ENCODE measurements at regions not wholly inside any gene's neighbourhood (a gene's known extent, or its start where the extent isn't known, plus 50 kb on each side); places are given as distances from the start of the nearest gene placed in this dataset.

GRCh38 chr7:18341756-18342155, 153.8 kb upstream of the HDAC9 start:
- no peaks in the 10 kb centered on the region for H3K4me1 ChIP-seq (ENCODE audit: insufficient read depth)
- H3K4me2 ChIP-seq (ENCODE audit: unreplicated experiment), result no peak overlapping the region
- no peaks in the 10 kb centered on the region for H4K20me1 ChIP-seq (ENCODE audit: insufficient read depth)
- no peaks in the 10 kb centered on the region for H3K36me3 ChIP-seq (ENCODE audit: low read depth)
- H3K79me2 ChIP-seq (ENCODE audit: insufficient read depth), result no peaks in the 10 kb centered on the region
- H3K27me3 ChIP-seq (replicated peaks; ENCODE audit: insufficient read depth), result no peaks in the 10 kb centered on the region
- 75 to 81% methylated on average over 2 of the region's 2 CpGs for WGBS, 2 experiments (ENCODE audit: low coverage in 1 of 2, low lambda C conversion rate in 2 of 2, missing lambda C conversion rate in 2 of 2)
- no peak for TF ChIP-seq EZH2 (IDR thresholded peaks at IDR 0.05; ENCODE audit: insufficient read depth, poor library complexity, severe bottlenecking)
- TF ChIP-seq EZH2phosphoT487 (IDR thresholded peaks at IDR 0.05; ENCODE audit: insufficient read depth, low read depth), result no peak
- in situ Hi-C loops (cut with MboI), result loop anchor here (25.0 kb wide), 1 partner anchor 579 kb away; no protein-coding TSS in a partner anchor
- no peak overlapping the region for H3K27ac ChIP-seq
- H2AFZ ChIP-seq, result no peak overlapping the region
- no peaks in the 10 kb centered on the region for H3F3A ChIP-seq (ENCODE audit: insufficient read depth)
- no peak overlapping the region for H3K9ac ChIP-seq
- no peak overlapping the region for H3K4me3 ChIP-seq
- H3K9me3 ChIP-seq (ENCODE audit: low read depth), result no peaks in the 10 kb centered on the region
- DNase-seq, result no peak
- H3K9me2 ChIP-seq (ENCODE audit: insufficient read depth), result no peaks in the 10 kb centered on the region

DNA sequence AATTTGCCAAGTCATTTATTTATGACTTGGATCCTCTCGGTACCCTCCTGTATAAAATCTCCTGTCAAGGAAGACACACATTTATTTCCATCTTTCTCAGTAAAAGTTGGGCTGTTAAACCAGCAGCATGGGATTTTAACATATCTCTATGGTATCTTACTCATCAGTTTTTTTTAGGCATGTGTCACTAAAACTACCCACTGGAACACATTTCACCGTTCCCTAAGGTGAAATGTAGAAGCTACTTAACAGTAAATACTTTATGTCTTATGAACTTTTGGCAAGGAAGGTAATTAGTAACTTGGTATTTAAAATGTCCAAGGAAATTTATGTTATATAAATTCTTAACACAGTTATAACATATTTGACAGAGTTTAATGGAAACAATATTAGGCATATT, 152.5 kb upstream of the HDAC9 start:
- no peak overlapping the region for H3K9ac ChIP-seq
- no peak overlapping the region for H3K4me2 ChIP-seq (ENCODE audit: unreplicated experiment)
- H3K4me3 ChIP-seq, result no peak overlapping the region
- H2AFZ ChIP-seq, result no peak overlapping the region
- H4K20me1 ChIP-seq (ENCODE audit: insufficient read depth), result no peaks in the 10 kb centered on the region
- WGBS, 2 experiments (ENCODE audit: low coverage in 1 of 2, low lambda C conversion rate in 2 of 2, missing lambda C conversion rate in 2 of 2), result 88 to 89% methylated on average over 2 of the region's 2 CpGs
- in situ Hi-C loops (cut with MboI), result loop anchor here (25.0 kb wide), 1 partner anchor 581 kb away; no protein-coding TSS in a partner anchor
- no peaks in the 10 kb centered on the region for H3K4me1 ChIP-seq (ENCODE audit: insufficient read depth)
- DNase-seq, result no peak
- no peaks in the 10 kb centered on the region for H3K9me2 ChIP-seq (ENCODE audit: insufficient read depth)
- no peaks in the 10 kb centered on the region for H3K36me3 ChIP-seq (ENCODE audit: low read depth)
- no peaks in the 10 kb centered on the region for H3K27me3 ChIP-seq (replicated peaks; ENCODE audit: insufficient read depth)
- no peaks in the 10 kb centered on the region for H3K9me3 ChIP-seq (ENCODE audit: low read depth)
- H3K27ac ChIP-seq, result no peak overlapping the region
- no peaks in the 10 kb centered on the region for H3K79me2 ChIP-seq (ENCODE audit: insufficient read depth)
- TF ChIP-seq EZH2phosphoT487 (IDR thresholded peaks at IDR 0.05; ENCODE audit: insufficient read depth, low read depth) (no peak), EZH2 (IDR thresholded peaks at IDR 0.05; ENCODE audit: insufficient read depth, poor library complexity, severe bottlenecking) (no peak)
- no peaks in the 10 kb centered on the region for H3F3A ChIP-seq (ENCODE audit: insufficient read depth)

- in situ Hi-C loops (cut with MboI), result loop anchor here (25.0 kb wide), 1 partner anchor 582 kb away; no protein-coding TSS in a partner anchor
- Histone ChIP-seq H3F3A (ENCODE audit: insufficient read depth) (no peaks in the 10 kb centered on the region), H3K9ac (no peak overlapping the region)
These were observed 151.0 kb upstream of the HDAC9 start for GRCh38 chr7:18344536-18344935.

GRCh38 chr7:18345641-18346234, 149.8 kb upstream of the HDAC9 start:
- WGBS, 2 experiments (ENCODE audit: low coverage in 1 of 2, low lambda C conversion rate in 2 of 2, missing lambda C conversion rate in 2 of 2), result 34 to 40% methylated on average over 3 of the region's 3 CpGs
- H3K27me3 ChIP-seq (replicated peaks; ENCODE audit: insufficient read depth), result no peaks in the 10 kb centered on the region
- in situ Hi-C loops (cut with MboI), result loop anchor here (25.0 kb wide), 1 partner anchor 583 kb away; no protein-coding TSS in a partner anchor

More at GRCh38 chr7:18344536-18344935, 151.0 kb upstream of the HDAC9 start:
- Histone ChIP-seq H3K4me2 (ENCODE audit: unreplicated experiment) (no peak overlapping the region), H3K79me2 (ENCODE audit: insufficient read depth) (no peaks in the 10 kb centered on the region), H2AFZ (no peak overlapping the region), H3K4me1 (ENCODE audit: insufficient read depth) (no peaks in the 10 kb centered on the region), H4K20me1 (ENCODE audit: insufficient read depth) (no peaks in the 10 kb centered on the region), H3K9me3 (ENCODE audit: low read depth) (no peaks in the 10 kb centered on the region), H3K27me3 (replicated peaks; ENCODE audit: insufficient read depth) (no peaks in the 10 kb centered on the region), H3K4me3 (no peak overlapping the region), H3K27ac (no peak overlapping the region), H3K9me2 (ENCODE audit: insufficient read depth) (no peaks in the 10 kb centered on the region), H3K36me3 (ENCODE audit: low read depth) (no peaks in the 10 kb centered on the region)
- no peak for DNase-seq
- no peak for TF ChIP-seq EZH2phosphoT487 (IDR thresholded peaks at IDR 0.05; ENCODE audit: insufficient read depth, low read depth)
- no peak for TF ChIP-seq EZH2 (IDR thresholded peaks at IDR 0.05; ENCODE audit: insufficient read depth, poor library complexity, severe bottlenecking)

More at GRCh38 chr7:18345641-18346234, 149.8 kb upstream of the HDAC9 start:
- DNase-seq, result peak; percentile 69
- Histone ChIP-seq H3K36me3 (ENCODE audit: low read depth) (no peaks in the 10 kb centered on the region), H3K79me2 (ENCODE audit: insufficient read depth) (no peaks in the 10 kb centered on the region), H3K4me2 (ENCODE audit: unreplicated experiment) (no peak overlapping the region), H2AFZ (no peak overlapping the region), H3K4me1 (ENCODE audit: insufficient read depth) (no peaks in the 10 kb centered on the region), H3K9me3 (ENCODE audit: low read depth) (no peaks in the 10 kb centered on the region), H4K20me1 (ENCODE audit: insufficient read depth) (no peaks in the 10 kb centered on the region), H3K9me2 (ENCODE audit: insufficient read depth) (no peaks in the 10 kb centered on the region), H3K9ac (no peak overlapping the region), H3F3A (ENCODE audit: insufficient read depth) (no peaks in the 10 kb centered on the region), H3K4me3 (no peak overlapping the region), H3K27ac (no peak overlapping the region)
- TF ChIP-seq EZH2phosphoT487 (IDR thresholded peaks at IDR 0.05; ENCODE audit: insufficient read depth, low read depth), result no peak
- no peak for TF ChIP-seq EZH2 (IDR thresholded peaks at IDR 0.05; ENCODE audit: insufficient read depth, poor library complexity, severe bottlenecking)
